ENCODE measurements at regions not wholly inside any gene's neighbourhood (a gene's known extent, or its start where the extent isn't known, plus 50 kb on each side); places are given as distances from the start of the nearest gene placed in this dataset.

DNA sequence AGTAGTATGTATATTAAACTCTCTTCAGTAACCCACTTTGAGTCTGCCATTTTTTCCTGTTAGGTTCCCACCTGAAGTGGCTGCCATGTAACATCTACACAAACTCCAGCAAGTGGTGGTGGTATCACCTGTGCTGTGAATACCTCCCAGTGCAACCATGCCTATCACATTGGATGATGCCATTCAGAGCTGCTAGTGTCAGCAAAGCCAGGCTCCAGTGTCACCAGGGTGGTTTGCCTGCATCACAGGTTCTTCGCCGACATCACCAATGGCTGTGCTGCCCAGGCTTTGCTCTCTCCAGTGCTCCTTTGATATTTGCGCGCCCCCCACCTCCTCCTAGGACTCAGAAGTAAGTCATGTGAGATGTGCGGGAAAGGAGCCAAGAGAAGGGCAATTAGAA lies 162.6 kb upstream of the FOXA2 start:
- Histone ChIP-seq H2AFZ (replicated peaks; ENCODE audit: low read length, poor library complexity) (no peak overlapping the region), H3K18ac (ENCODE audit: low read depth, low read length) (no peak overlapping the region), H2BK20ac (ENCODE audit: low read depth, low read length) (no peak overlapping the region), H4K20me1 (ENCODE audit: insufficient read depth, low read length) (no peaks in the 10 kb centered on the region), H3K4ac (ENCODE audit: low read depth, low read length) (no peak overlapping the region), H3K4me2 (ENCODE audit: low read depth, low read length) (no peak overlapping the region), H2AK9ac (replicated peaks; ENCODE audit: low read depth, low read length, poor library complexity) (no peak overlapping the region), H2BK120ac (ENCODE audit: low read depth, low read length) (no peak overlapping the region), H3K4me3 (ENCODE audit: insufficient read depth, low read depth, low read length) (no peak overlapping the region), H3K79me1 (ENCODE audit: low read depth in 1 of 2, low read length in 2 of 2) (no peaks in the 10 kb centered on the region), H2BK15ac (ENCODE audit: low read depth, low read length) (no peak overlapping the region), H2BK5ac (ENCODE audit: low read depth, low read length, poor library complexity, severe bottlenecking) (no peak overlapping the region), H3K9me3 (ENCODE audit: control insufficient read depth, insufficient read depth, low read length) (no peaks in the 10 kb centered on the region), H3K9me1 (ENCODE audit: insufficient read depth, low read length) (no peaks in the 10 kb centered on the region), H3K23ac (ENCODE audit: low read depth, low read length) (no peak overlapping the region), H3K4me1 (ENCODE audit: control insufficient read depth, insufficient read depth, low read length) (no peaks in the 10 kb centered on the region), H3K9ac (ENCODE audit: low read depth, low read length) (no peak overlapping the region), H3K36me3 (ENCODE audit: control insufficient read depth, insufficient read depth, low read length) (no peaks in the 10 kb centered on the region), H3K14ac (replicated peaks; ENCODE audit: low read depth, low read length) (no peak overlapping the region), H3K56ac (ENCODE audit: extremely low read depth, insufficient read depth, low read length) (no peak overlapping the region), H4K91ac (ENCODE audit: insufficient read depth, low read depth, low read length) (no peak overlapping the region), H3K27me3 (ENCODE audit: control insufficient read depth, insufficient read depth, low read length) (peaks cover 2% of the 10 kb centered on the region; the same call in 1 of the 2 replicates), H4K8ac (ENCODE audit: low read depth in 2 of 2, low read length in 2 of 2) (no peak overlapping the region), H2AK5ac (ENCODE audit: low read depth, low read length) (no peak overlapping the region), H3K27ac (ENCODE audit: insufficient read depth, low read length) (no peak overlapping the region), H4K5ac (ENCODE audit: low read depth, low read length) (no peak overlapping the region)
- no TSS peak for BruUV-seq (replicated peaks)
- in situ Hi-C loops (cut with MboI; ENCODE audit: low sequenced_read_pairs) (no loop called here), intact Hi-C loops (cut with micrococcal nuclease) (no loop called here), dilution Hi-C loops (cut with HindIII; ENCODE audit: low sequenced_read_pairs, unreplicated experiment) (no loop called here)
- TF ChIP-seq MAFK (IDR thresholded peaks at IDR 0.05; ENCODE audit: low read depth, low read length) = no peak
- TF ChIP-seq, protein P1, sequence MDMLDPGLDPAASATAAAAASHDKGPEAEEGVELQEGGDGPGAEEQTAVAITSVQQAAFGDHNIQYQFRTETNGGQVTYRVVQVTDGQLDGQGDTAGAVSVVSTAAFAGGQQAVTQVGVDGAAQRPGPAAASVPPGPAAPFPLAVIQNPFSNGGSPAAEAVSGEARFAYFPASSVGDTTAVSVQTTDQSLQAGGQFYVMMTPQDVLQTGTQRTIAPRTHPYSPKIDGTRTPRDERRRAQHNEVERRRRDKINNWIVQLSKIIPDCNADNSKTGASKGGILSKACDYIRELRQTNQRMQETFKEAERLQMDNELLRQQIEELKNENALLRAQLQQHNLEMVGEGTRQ (IDR thresholded peaks at IDR 0.05; ENCODE audit: low read depth, low read length) = no peak
- TF ChIP-seq MAZ (IDR thresholded peaks at IDR 0.05; ENCODE audit: borderline replicate concordance, low read depth, low read length) = no peak
- TF ChIP-seq RAD21 (IDR thresholded peaks at IDR 0.05; ENCODE audit: low read length) = no peak
- TF ChIP-seq CEBPB (IDR thresholded peaks at IDR 0.05; ENCODE audit: low read depth, low read length) = no peak
- no peak for TF ChIP-seq BHLHE40 (IDR thresholded peaks at IDR 0.05; ENCODE audit: low read depth, low read length)
- TF ChIP-seq RFX5 (IDR thresholded peaks at IDR 0.05; ENCODE audit: low read depth, low read length) = no peak
- TF ChIP-seq MXI1 (IDR thresholded peaks at IDR 0.05; ENCODE audit: borderline replicate concordance, low read depth, low read length) = no peak
- TF ChIP-seq CHD1 (IDR thresholded peaks at IDR 0.05; ENCODE audit: low read depth, low read length) = no peak
- TF ChIP-seq, protein P2, sequence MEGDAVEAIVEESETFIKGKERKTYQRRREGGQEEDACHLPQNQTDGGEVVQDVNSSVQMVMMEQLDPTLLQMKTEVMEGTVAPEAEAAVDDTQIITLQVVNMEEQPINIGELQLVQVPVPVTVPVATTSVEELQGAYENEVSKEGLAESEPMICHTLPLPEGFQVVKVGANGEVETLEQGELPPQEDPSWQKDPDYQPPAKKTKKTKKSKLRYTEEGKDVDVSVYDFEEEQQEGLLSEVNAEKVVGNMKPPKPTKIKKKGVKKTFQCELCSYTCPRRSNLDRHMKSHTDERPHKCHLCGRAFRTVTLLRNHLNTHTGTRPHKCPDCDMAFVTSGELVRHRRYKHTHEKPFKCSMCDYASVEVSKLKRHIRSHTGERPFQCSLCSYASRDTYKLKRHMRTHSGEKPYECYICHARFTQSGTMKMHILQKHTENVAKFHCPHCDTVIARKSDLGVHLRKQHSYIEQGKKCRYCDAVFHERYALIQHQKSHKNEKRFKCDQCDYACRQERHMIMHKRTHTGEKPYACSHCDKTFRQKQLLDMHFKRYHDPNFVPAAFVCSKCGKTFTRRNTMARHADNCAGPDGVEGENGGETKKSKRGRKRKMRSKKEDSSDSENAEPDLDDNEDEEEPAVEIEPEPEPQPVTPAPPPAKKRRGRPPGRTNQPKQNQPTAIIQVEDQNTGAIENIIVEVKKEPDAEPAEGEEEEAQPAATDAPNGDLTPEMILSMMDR (conservative IDR thresholded peaks at IDR 0.05; ENCODE audit: low read depth, low read length) = no peak
- TF ChIP-seq RCOR1 (IDR thresholded peaks at IDR 0.05; ENCODE audit: insufficient replicate concordance, low read length) = no peak
- TF ChIP-seq, protein P3, sequence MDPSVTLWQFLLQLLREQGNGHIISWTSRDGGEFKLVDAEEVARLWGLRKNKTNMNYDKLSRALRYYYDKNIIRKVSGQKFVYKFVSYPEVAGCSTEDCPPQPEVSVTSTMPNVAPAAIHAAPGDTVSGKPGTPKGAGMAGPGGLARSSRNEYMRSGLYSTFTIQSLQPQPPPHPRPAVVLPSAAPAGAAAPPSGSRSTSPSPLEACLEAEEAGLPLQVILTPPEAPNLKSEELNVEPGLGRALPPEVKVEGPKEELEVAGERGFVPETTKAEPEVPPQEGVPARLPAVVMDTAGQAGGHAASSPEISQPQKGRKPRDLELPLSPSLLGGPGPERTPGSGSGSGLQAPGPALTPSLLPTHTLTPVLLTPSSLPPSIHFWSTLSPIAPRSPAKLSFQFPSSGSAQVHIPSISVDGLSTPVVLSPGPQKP (IDR thresholded peaks at IDR 0.05; ENCODE audit: borderline replicate concordance, low read depth, low read length) = no peak
- no peak for TF ChIP-seq POLR2A (IDR thresholded peaks at IDR 0.05; ENCODE audit: low read depth, low read length)
- no peak for TF ChIP-seq FOS (IDR thresholded peaks at IDR 0.05; ENCODE audit: low read depth, low read length)
- TF ChIP-seq NFE2L2 (IDR thresholded peaks at IDR 0.05; ENCODE audit: low read depth, low read length) = no peak
- no peak for TF ChIP-seq SMC3 (IDR thresholded peaks at IDR 0.05; ENCODE audit: low read depth, low read length)
- ATAC-seq (ENCODE audit: low read depth) (no peak), DNase-seq (no peak)
- no CpG with 5 or more reads among the region's 5 CpGs for WGBS, 2 experiments (ENCODE audit: extremely low coverage in 2 of 2, insufficient read length in 1 of 2)
- ChIA-PET POLR2A (ENCODE audit: unreplicated experiment) (no interaction called here), CTCF (no interaction called here)
